Thyroid gland (tissue), 4 donors: ENCODE measurements at regions not wholly inside any gene's neighbourhood (a gene's known extent, or its start where the extent isn't known, plus 50 kb on each side); places are given as distances from the start of the nearest gene placed in this dataset.

Experiments
- DNase-seq, 2 donors: peaks; one replicate each; pipeline ENCODE4 v3.0.0-alpha.2; 2019
- H3K27ac ChIP-seq, 3 donors: fragments of 200-600 bp; sonication (generic); 1 replicate in 2 of 3; 2 replicates in 1 of 3; pipeline ENCODE4 v1.5.1; 2016 to 2019; ENCODE audit warnings: mild to moderate bottlenecking in 1 of 3, moderate library complexity in 1 of 3
- H3K27me3 ChIP-seq: fragments of 200-600 bp; sonication (generic); one replicate; pipeline ENCODE4 v1.5.1; 2019
- H3K36me3 ChIP-seq, 2 donors: fragments of 200-600 bp; sonication (generic); one replicate each; pipeline ENCODE4 v1.5.1; 2016 to 2019
- H3K4me1 ChIP-seq, 2 donors: fragments of 200-600 bp; sonication (generic); one replicate each; pipeline ENCODE4 v1.5.1; 2017 to 2019
- H3K4me3 ChIP-seq, 3 donors: fragments of 200-600 bp; sonication (generic); replicated peaks in 1 of 3; 1 replicate in 2 of 3; 2 replicates in 1 of 3; pipeline ENCODE4 v1.5.1; 2016; ENCODE audit warnings: mild to moderate bottlenecking in 1 of 3
- H3K9me3 ChIP-seq: fragments of 200-600 bp; sonication (generic); one replicate; pipeline ENCODE4 v1.5.1; 2017
- CTCF ChIP-seq, 6 experiments: fragments of 200-600 bp in 3 of 6; fragments of 450-650 bp in 3 of 6; sonication (generic) in 3 of 6; IDR thresholded peaks; one replicate each; pipeline ENCODE4 v1.5.1; 2016 to 2019; ENCODE audit warnings: antibody characterized with exemption in 6 of 6, mild to moderate bottlenecking in 2 of 6, inconsistent platforms in 1 of 6, moderate library complexity in 1 of 6
- POLR2A ChIP-seq, 2 donors: fragments of 450-650 bp; IDR thresholded peaks; one replicate each; pipeline ENCODE4 v1.6.1; 2017; ENCODE audit warnings: antibody characterized with exemption in 2 of 2, mild to moderate bottlenecking in 2 of 2, moderate library complexity in 1 of 2
- WGBS, 2 donors: methylation state at CpG; one replicate each; pipeline ENCODE4 v1.1.5; 2017; 5-methylcytosine and 5-hydroxymethylcytosine counted together
- intact Hi-C: fragments of 100-400 bp; cut with DNase I; formaldehyde crosslinking; loops from one replicate; pipeline ENCODE4 v1.15.1; 2023

- intact Hi-C loops: no loop called here
- Histone ChIP-seq H3K9me3 (no peaks in the 10 kb centered on the region), H3K27me3 (no peaks in the 10 kb centered on the region), H3K4me3 (no peak overlapping the region), H3K27ac (no peak overlapping the region), H3K4me1 (no peaks in the 10 kb centered on the region), H3K36me3 (no peaks in the 10 kb centered on the region)
- no peak for TF ChIP-seq CTCF (IDR thresholded peaks at IDR 0.05)
- no peak for TF ChIP-seq POLR2A (IDR thresholded peaks at IDR 0.05)
- no peak for DNase-seq
- WGBS, 2 donors: 56 to 85% methylated on average over 2 of the region's 2 CpGs
Measured at GRCh38 chr2:14051401-14051800, 581.1 kb upstream of the LRATD1 start.

- TF ChIP-seq CTCF (IDR thresholded peaks at IDR 0.05): no peak
- no peak for TF ChIP-seq POLR2A (IDR thresholded peaks at IDR 0.05)
- Histone ChIP-seq H3K4me3 (no peak overlapping the region), H3K36me3 (no peaks in the 10 kb centered on the region), H3K4me1 (no peaks in the 10 kb centered on the region), H3K27ac (no peak overlapping the region), H3K27me3 (no peaks in the 10 kb centered on the region), H3K9me3 (no peaks in the 10 kb centered on the region)
- intact Hi-C loops: no loop called here
- no peak for DNase-seq
- 89 to 90% methylated on average over 4 of the region's 4 CpGs for WGBS, 2 donors
Measured at GRCh38 chr2:14053105-14053504, 579.4 kb upstream of the LRATD1 start.

- intact Hi-C loops: no loop called here
- H3K9me3 ChIP-seq: no peaks in the 10 kb centered on the region
- TF ChIP-seq CTCF (IDR thresholded peaks at IDR 0.05) (no peak), POLR2A (IDR thresholded peaks at IDR 0.05) (no peak)
- WGBS, 2 donors: 73 to 80% methylated on average over 2 of the region's 2 CpGs
- no peak overlapping the region for H3K27ac ChIP-seq
- no peaks in the 10 kb centered on the region for H3K27me3 ChIP-seq
- H3K4me1 ChIP-seq: no peaks in the 10 kb centered on the region
- no peaks in the 10 kb centered on the region for H3K36me3 ChIP-seq
- H3K4me3 ChIP-seq: no peak overlapping the region
- no peak for DNase-seq
Measured at GRCh38 chr2:14064346-14064745, 568.2 kb upstream of the LRATD1 start.

GRCh38 chr2:14072338-14072737 is 560.2 kb upstream of the LRATD1 start:
- H3K4me3 ChIP-seq: no peak overlapping the region
- H3K9me3 ChIP-seq: no peaks in the 10 kb centered on the region
- no peak for DNase-seq
- H3K27me3 ChIP-seq: no peaks in the 10 kb centered on the region
- no peaks in the 10 kb centered on the region for H3K36me3 ChIP-seq
- TF ChIP-seq POLR2A (IDR thresholded peaks at IDR 0.05) (no peak), CTCF (IDR thresholded peaks at IDR 0.05) (no peak)
- WGBS, 2 donors: 59 to 66% methylated on average over 1 of the region's 1 CpG
- no peaks in the 10 kb centered on the region for H3K4me1 ChIP-seq
- intact Hi-C loops: no loop called here
- no peak overlapping the region for H3K27ac ChIP-seq

- intact Hi-C loops: no loop called here
- Histone ChIP-seq H3K4me3 (no peak overlapping the region), H3K27ac (no peak overlapping the region), H3K27me3 (no peaks in the 10 kb centered on the region), H3K4me1 (no peaks in the 10 kb centered on the region), H3K36me3 (no peaks in the 10 kb centered on the region), H3K9me3 (no peaks in the 10 kb centered on the region)
- TF ChIP-seq POLR2A (IDR thresholded peaks at IDR 0.05) (no peak), CTCF (IDR thresholded peaks at IDR 0.05) (no peak)
- 24 to 34% methylated on average over 1 of the region's 1 CpG for WGBS, 2 donors
- no peak for DNase-seq
Measured at GRCh38 chr2:14074691-14075090, 557.8 kb upstream of the LRATD1 start.
